Esophagus muscularis mucosa (tissue), 4 donors: ENCODE measurements at regions not wholly inside any gene's neighbourhood (a gene's known extent, or its start where the extent isn't known, plus 50 kb on each side); places are given as distances from the start of the nearest gene placed in this dataset.

Source experiments
- EP300 ChIP-seq: sonication (generic); formaldehyde crosslinking; IDR thresholded peaks from one replicate; pipeline ENCODE4 v1.6.1; 2017; ENCODE audit warnings: antibody characterized with exemption
- POLR2A ChIP-seq: fragments of 450-650 bp; IDR thresholded peaks from one replicate; pipeline ENCODE4 v1.6.1; 2017; ENCODE audit warnings: antibody characterized with exemption, moderate library complexity, mild to moderate bottlenecking, low read depth
- TF ChIP-seq, protein P1 (sequence below), 3 experiments: fragments of 200-600 bp in 2 of 3; fragments of 450-650 bp in 1 of 3; sonication (generic) in 2 of 3; IDR thresholded peaks; one replicate each; pipeline ENCODE4 v1.5.1; 2017 to 2019; ENCODE audit warnings: antibody characterized with exemption in 3 of 3, mild to moderate bottlenecking in 2 of 3, moderate library complexity in 1 of 3

DNA sequence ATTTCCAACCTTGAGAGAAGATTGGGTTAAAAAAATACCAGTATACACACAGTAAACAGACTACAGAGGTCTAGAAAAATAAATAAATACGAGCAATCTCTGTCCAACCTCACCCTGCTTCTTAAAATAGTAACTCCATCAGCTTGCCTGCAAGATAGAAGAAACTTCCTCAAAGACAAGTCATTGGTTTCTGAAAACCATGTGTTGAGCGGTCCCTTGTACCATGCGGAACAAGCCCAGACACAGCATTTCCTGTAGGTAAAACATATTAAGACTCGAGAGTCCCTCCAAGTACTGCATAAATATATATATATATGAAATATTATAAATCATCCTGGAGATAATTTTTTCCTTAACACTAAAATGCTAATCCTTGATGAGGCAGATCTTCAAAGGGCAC lies 157.4 kb downstream of the MZT1 start:
- TF ChIP-seq POLR2A: no peak
- TF ChIP-seq, protein P1, sequence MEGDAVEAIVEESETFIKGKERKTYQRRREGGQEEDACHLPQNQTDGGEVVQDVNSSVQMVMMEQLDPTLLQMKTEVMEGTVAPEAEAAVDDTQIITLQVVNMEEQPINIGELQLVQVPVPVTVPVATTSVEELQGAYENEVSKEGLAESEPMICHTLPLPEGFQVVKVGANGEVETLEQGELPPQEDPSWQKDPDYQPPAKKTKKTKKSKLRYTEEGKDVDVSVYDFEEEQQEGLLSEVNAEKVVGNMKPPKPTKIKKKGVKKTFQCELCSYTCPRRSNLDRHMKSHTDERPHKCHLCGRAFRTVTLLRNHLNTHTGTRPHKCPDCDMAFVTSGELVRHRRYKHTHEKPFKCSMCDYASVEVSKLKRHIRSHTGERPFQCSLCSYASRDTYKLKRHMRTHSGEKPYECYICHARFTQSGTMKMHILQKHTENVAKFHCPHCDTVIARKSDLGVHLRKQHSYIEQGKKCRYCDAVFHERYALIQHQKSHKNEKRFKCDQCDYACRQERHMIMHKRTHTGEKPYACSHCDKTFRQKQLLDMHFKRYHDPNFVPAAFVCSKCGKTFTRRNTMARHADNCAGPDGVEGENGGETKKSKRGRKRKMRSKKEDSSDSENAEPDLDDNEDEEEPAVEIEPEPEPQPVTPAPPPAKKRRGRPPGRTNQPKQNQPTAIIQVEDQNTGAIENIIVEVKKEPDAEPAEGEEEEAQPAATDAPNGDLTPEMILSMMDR (IDR thresholded peaks at IDR 0.05): no peak
- no peak for TF ChIP-seq EP300
